H1 (cell line): ENCODE measurements at regions not wholly inside any gene's neighbourhood (a gene's known extent, or its start where the extent isn't known, plus 50 kb on each side); places are given as distances from the start of the nearest gene placed in this dataset.

Source experiments
- CTCF ChIA-PET: fragments of 300-600 bp; sonication (Branson Sonifier 250); formaldehyde crosslinking; loops from one replicate; lab custom pipeline; 2021; ENCODE audit not compliant: partially characterized antibody; lab: Charles Lee
- POLR2A ChIA-PET: fragments of 300-600 bp; sonication (Branson Sonifier 250); formaldehyde crosslinking; loops from one replicate; lab custom pipeline; 2021; ENCODE audit warnings: inconsistent platforms; ENCODE audit not compliant: partially characterized antibody; lab: Charles Lee
- DNase-seq, 2 experiments: peaks; one replicate each; pipeline versions ENCODE4 v3.0.0 to v3.0.0-alpha.2; 2010 to 2022; ENCODE audit warnings: low spot score in 2 of 2, low read depth in 1 of 2, mixed read lengths in 1 of 2
- FAIRE-seq: peaks from 2 replicates; lab custom pipeline; 2011; peaks lifted over from hg19 to GRCh38; lab: Jason Lieb, UNC
- H2AFZ ChIP-seq: 2 replicates; pipeline ENCODE4 v1.8.1; 2012; ENCODE audit warnings: low read length, inconsistent platforms
- H2AK5ac ChIP-seq: 2 replicates; pipeline ENCODE4 v1.6.1; 2013; ENCODE audit warnings: low read depth, low read length
- H2BK120ac ChIP-seq: replicated peaks from 2 replicates; pipeline ENCODE3; 2013; ENCODE audit warnings: low read depth, low read length, inconsistent platforms
- H2BK12ac ChIP-seq: 2 replicates; pipeline ENCODE4 v1.6.1; 2013; ENCODE audit warnings: low read depth, low read length
- H2BK15ac ChIP-seq: 2 replicates; pipeline ENCODE4 v1.6.1; 2013; ENCODE audit warnings: low read length
- H2BK20ac ChIP-seq: 2 replicates; pipeline ENCODE4 v1.6.1; 2013; ENCODE audit warnings: low read length
- H2BK5ac ChIP-seq: 2 replicates; pipeline ENCODE4 v1.6.1; 2013; ENCODE audit warnings: low read depth, low read length
- H3K14ac ChIP-seq: 2 replicates; pipeline ENCODE4 v1.6.1; 2013; ENCODE audit warnings: inconsistent platforms; ENCODE audit not compliant: insufficient read length
- H3K18ac ChIP-seq: 2 replicates; pipeline ENCODE4 v1.6.1; 2013; ENCODE audit warnings: low read length; ENCODE audit errors: extremely low read depth
- H3K23ac ChIP-seq: 2 replicates; pipeline ENCODE4 v1.6.1; 2013; ENCODE audit warnings: inconsistent platforms; ENCODE audit not compliant: insufficient read length
- H3K23me2 ChIP-seq: 2 replicates; pipeline ENCODE4 v1.6.1; 2013; ENCODE audit warnings: low read depth, low read length
- H3K27ac ChIP-seq: 2 replicates; pipeline ENCODE4 v1.6.1; 2011; ENCODE audit warnings: low read depth, low read length, inconsistent platforms
- H3K27me3 ChIP-seq, 4 experiments: replicated peaks in 1 of 4; 1 replicate in 1 of 4; 2 replicates in 3 of 4; pipeline versions ENCODE4 v1.6.1 to v1.8.1; 2011 to 2013; ENCODE audit warnings: low read length in 3 of 4, mild to moderate bottlenecking in 3 of 4, inconsistent platforms in 2 of 4, mixed read lengths in 2 of 4, moderate library complexity in 1 of 4; ENCODE audit not compliant: control insufficient read depth in 3 of 4, insufficient read depth in 3 of 4; ENCODE audit errors: extremely low read depth in 1 of 4
- H3K36me3 ChIP-seq, 4 experiments: 2 replicates each; pipeline versions ENCODE4 v1.6.1 to v1.8.1; 2011 to 2013; ENCODE audit warnings: mild to moderate bottlenecking in 4 of 4, low read length in 3 of 4, moderate library complexity in 2 of 4, control low read depth in 1 of 4, inconsistent platforms in 1 of 4; ENCODE audit not compliant: insufficient read depth in 4 of 4, control insufficient read depth in 2 of 4
- H3K4ac ChIP-seq: replicated peaks from 2 replicates; pipeline ENCODE3; 2013; ENCODE audit warnings: low read length, low read depth, mixed read lengths, inconsistent platforms; ENCODE audit not compliant: insufficient read length
- H3K4me1 ChIP-seq, 4 experiments: replicated peaks in 1 of 4; 1 replicate in 1 of 4; 2 replicates in 3 of 4; pipeline versions ENCODE4 v1.6.1 to v1.8.1; 2011 to 2013; ENCODE audit warnings: low read length in 3 of 4, inconsistent platforms in 2 of 4, mixed read lengths in 1 of 4; ENCODE audit not compliant: insufficient read depth in 4 of 4, control insufficient read depth in 3 of 4
- H3K4me2 ChIP-seq, 2 experiments: 2 replicates each; pipeline versions ENCODE4 v1.6.1 to v1.8.1; 2011 to 2013; ENCODE audit warnings: low read depth in 2 of 2, low read length in 2 of 2, control low read depth in 1 of 2, inconsistent platforms in 1 of 2, mild to moderate bottlenecking in 1 of 2; ENCODE audit not compliant: insufficient read depth in 1 of 2
- H3K4me3 ChIP-seq, 4 experiments: fragments of 200-600, 300-600 bp in 1 of 4; sonication (generic), shearing (Covaris generic), sonication (Bioruptor Twin) in 1 of 4; 2 replicates each; pipeline versions ENCODE4 v1.5.1 to v1.8.1; 2011 to 2016; ENCODE audit warnings: low read length in 4 of 4, low read depth in 3 of 4, control low read depth in 2 of 4, inconsistent platforms in 2 of 4, mild to moderate bottlenecking in 2 of 4, mixed read lengths in 1 of 4, moderate library complexity in 1 of 4; ENCODE audit not compliant: insufficient read depth in 2 of 4; ENCODE audit errors: extremely low read depth in 1 of 4
- H3K56ac ChIP-seq: replicated peaks from 2 replicates; pipeline ENCODE3; 2013; ENCODE audit warnings: low read depth, mild to moderate bottlenecking, mixed read lengths, low read length, inconsistent platforms; ENCODE audit not compliant: insufficient read length
- H3K79me1 ChIP-seq: 2 replicates; pipeline ENCODE4 v1.6.1; 2013; ENCODE audit warnings: low read depth, low read length, control low read depth
- H3K79me2 ChIP-seq, 2 experiments: 2 replicates each; pipeline versions ENCODE4 v1.6.1 to v1.8.1; 2012 to 2013; ENCODE audit warnings: low read length in 2 of 2, mild to moderate bottlenecking in 2 of 2, inconsistent platforms in 1 of 2; ENCODE audit not compliant: insufficient read depth in 2 of 2, control insufficient read depth in 1 of 2
- H3K9ac ChIP-seq, 4 experiments: replicated peaks in 1 of 4; 1 replicate in 1 of 4; 2 replicates in 3 of 4; pipeline versions ENCODE4 v1.6.1 to v1.8.1; 2011 to 2013; ENCODE audit warnings: low read depth in 3 of 4, low read length in 3 of 4, control low read depth in 2 of 4, mild to moderate bottlenecking in 2 of 4, moderate library complexity in 2 of 4, inconsistent platforms in 1 of 4; ENCODE audit errors: extremely low read depth in 1 of 4
- H3K9me3 ChIP-seq, 2 experiments: 2 replicates each; pipeline versions ENCODE4 v1.6.1 to v1.8.1; 2012 to 2013; ENCODE audit warnings: mild to moderate bottlenecking in 2 of 2, moderate library complexity in 2 of 2, control low read depth in 1 of 2, inconsistent platforms in 1 of 2, low read depth in 1 of 2, low read length in 1 of 2, mixed read lengths in 1 of 2; ENCODE audit not compliant: insufficient read depth in 2 of 2
- H4K20me1 ChIP-seq, 2 experiments: replicated peaks in 1 of 2; 2 replicates each; pipeline versions ENCODE3 to v1.8.1; 2011 to 2013; ENCODE audit warnings: inconsistent platforms in 2 of 2, low read length in 2 of 2, mild to moderate bottlenecking in 1 of 2; ENCODE audit not compliant: insufficient read depth in 2 of 2, control insufficient read depth in 1 of 2
- H4K5ac ChIP-seq: 2 replicates; pipeline ENCODE4 v1.6.1; 2013; ENCODE audit warnings: low read length, low read depth, mixed read lengths, inconsistent platforms; ENCODE audit not compliant: insufficient read length
- H4K8ac ChIP-seq: 2 replicates; pipeline ENCODE4 v1.8.0; 2013; ENCODE audit warnings: mild to moderate bottlenecking, moderate library complexity, low read length, inconsistent platforms; ENCODE audit not compliant: insufficient read depth; ENCODE audit errors: extremely low read depth
- H4K91ac ChIP-seq: replicated peaks from 2 replicates; pipeline ENCODE3; 2013; ENCODE audit warnings: low read length, mixed read lengths, inconsistent platforms; ENCODE audit not compliant: insufficient read length
- BACH1 ChIP-seq: IDR thresholded peaks from 2 replicates; pipeline ENCODE4 v1.6.1; 2012; ENCODE audit warnings: low read length, improper control_type of control experiment
- WGBS, 2 experiments: shearing (Covaris generic) in 1 of 2; methylation state at CpG; one replicate each; pipeline versions ENCODE4 v1.1.6 to v1.1.7; 2013 to 2015; ENCODE audit warnings: low lambda C conversion rate in 2 of 2, mixed read lengths in 2 of 2, inconsistent platforms in 1 of 2, low coverage in 1 of 2, missing lambda C conversion rate in 1 of 2; ENCODE audit not compliant: insufficient replicate concordance in 2 of 2, insufficient coverage in 1 of 2, insufficient read length in 1 of 2; ENCODE audit errors: extremely low coverage in 1 of 2, missing lambda C conversion rate in 1 of 2; 5-methylcytosine and 5-hydroxymethylcytosine counted together

- Histone ChIP-seq H3K4me2 (no peak overlapping the region), H2BK12ac (no peak overlapping the region), H4K91ac (no peak overlapping the region), H3K4me3 (no peak overlapping the region), H2BK15ac (no peak overlapping the region), H3K9me3 (peaks cover 7 to 11% of the 10 kb centered on the region in 2 experiments; a peak in 3 of 4 replicates), H3K79me2 (no peaks in the 10 kb centered on the region), H3K14ac (no peak overlapping the region), H3K4me1 (peaks cover 0 to 13% (median 10%) of the 10 kb centered on the region in 4 experiments; a peak in 4 of 7 replicates), H3K18ac (no peak overlapping the region), H4K8ac (no peak overlapping the region), H3K27ac (no peak overlapping the region), H3K9ac (no peak overlapping the region), H3K27me3 (no peaks in the 10 kb centered on the region), H2BK5ac (no peak overlapping the region), H3K23me2 (no peaks in the 10 kb centered on the region), H3K79me1 (no peaks in the 10 kb centered on the region), H3K36me3 (peaks cover 0 to 2% (median 0%) of the 10 kb centered on the region in 4 experiments; a peak in 1 of 8 replicates), H2BK20ac (no peak overlapping the region), H3K4ac (no peak overlapping the region), H4K5ac (no peak overlapping the region), H3K56ac (no peak overlapping the region), H2AK5ac (no peak overlapping the region), H2BK120ac (peak overlapping the region; percentile 75), H2AFZ (peak overlapping the region; percentile 0; the same call in 1 of the 2 replicates), H4K20me1 (no peaks in the 10 kb centered on the region), H3K23ac (no peak overlapping the region)
- ChIA-PET CTCF (interaction anchor here (0.7 to 1.0 kb wide), 2 partner anchors 9 to 595 kb away, joined by 3 to 4 read pairs; no protein-coding TSS in a partner anchor), POLR2A (interaction anchor here (0.6 kb wide), 1 partner anchor 16 kb away, joined by 3 read pairs; no protein-coding TSS in a partner anchor)
- FAIRE-seq (no peak), DNase-seq (no peak)
- 92% methylated on average over 3 of the region's 3 CpGs; no CpG with 5 or more reads in 1 of the 2 experiments for WGBS, 2 experiments
- no peak for TF ChIP-seq BACH1
These were observed 622.8 kb upstream of the EPHA7 start for GRCh38 chr6:94041945-94042709.
